GM12878 (cell line): ENCODE measurements at regions not wholly inside any gene's neighbourhood (a gene's known extent, or its start where the extent isn't known, plus 50 kb on each side); places are given as distances from the start of the nearest gene placed in this dataset.

ENCODE experiments used
- ATAC-seq: fragments of 200-7000 bp; cut with Tn5 transposase; 3 replicates; pipeline ENCODE4 v1.9.1; 2020; ENCODE audit warnings: mild to moderate bottlenecking, moderate library complexity
- BruUV-seq: library from RNA; stranded (reverse); fragments of 400-500 nt; replicated peaks from 2 replicates; lab custom pipeline; 2021; lab: Mats Ljungman, UMichigan
- CTCF ChIA-PET: fragments of 300-600 bp; sonication (Branson Sonifier 250); formaldehyde crosslinking; extraction: SDS; loops from one replicate; lab custom pipeline; 2021; ENCODE audit warnings: inconsistent platforms; lab: Yijun Ruan, JAX
- POLR2A ChIA-PET: fragments of 350-600 bp; formaldehyde crosslinking; extraction: SDS; loops from one replicate; lab custom pipeline; 2021; ENCODE audit warnings: inconsistent platforms; lab: Charles Lee
- RAD21 ChIA-PET: fragments of 300-600 bp; sonication (Branson Sonifier 250); formaldehyde crosslinking; loops from one replicate; lab custom pipeline; 2023; ENCODE audit warnings: antibody characterized with exemption; ENCODE audit not compliant: unreplicated experiment; lab: Charles Lee
- SMC1A ChIA-PET: fragments of 300-600 bp; sonication (Branson Sonifier 250); formaldehyde crosslinking; loops from one replicate; lab custom pipeline; 2023; ENCODE audit not compliant: unreplicated experiment, uncharacterized antibody; lab: Charles Lee
- DNase-seq: peaks from one replicate; pipeline ENCODE4 v3.0.0-alpha.2; 2011; ENCODE audit warnings: low read depth, low spot score
- FAIRE-seq: peaks from 3 replicates; lab custom pipeline; 2011; peaks lifted over from hg19 to GRCh38; lab: Jason Lieb, UNC
- H2AFZ ChIP-seq: 2 replicates; pipeline ENCODE4 v1.6.0; 2011; ENCODE audit warnings: low read depth, low read length, control low read depth; ENCODE audit not compliant: control insufficient read depth
- H3K27ac ChIP-seq: 2 replicates; pipeline ENCODE4 v1.5.1; 2011; ENCODE audit warnings: control low read depth; ENCODE audit not compliant: control insufficient read depth, insufficient read depth
- H3K27me3 ChIP-seq, 2 experiments: replicated peaks in 1 of 2; 2 replicates each; pipeline versions ENCODE4 v1.6.0 to v1.6.1; 2011; ENCODE audit warnings: low read length in 1 of 2; ENCODE audit not compliant: control insufficient read depth in 2 of 2, insufficient read depth in 2 of 2
- H3K36me3 ChIP-seq, 2 experiments: 2 replicates each; pipeline ENCODE4 v1.5.1; 2011; ENCODE audit warnings: low read length in 1 of 2; ENCODE audit not compliant: control insufficient read depth in 2 of 2, insufficient read depth in 2 of 2
- H3K4me1 ChIP-seq: 2 replicates; pipeline ENCODE4 v1.6.1; 2011; ENCODE audit warnings: mild to moderate bottlenecking, low read length, moderate library complexity, mixed read lengths; ENCODE audit not compliant: control insufficient read depth, insufficient read depth
- H3K4me2 ChIP-seq: 2 replicates; pipeline ENCODE4 v1.6.0; 2011; ENCODE audit warnings: control low read depth; ENCODE audit not compliant: control insufficient read depth, insufficient read depth
- H3K4me3 ChIP-seq: fragments of 200-600 bp; sonication (generic); 2 replicates; pipeline ENCODE4 v1.5.1; 2016
- H3K79me2 ChIP-seq: 2 replicates; pipeline ENCODE4 v1.6.0; 2011; ENCODE audit warnings: low read length; ENCODE audit not compliant: control insufficient read depth, insufficient read depth
- H3K9ac ChIP-seq: 2 replicates; pipeline ENCODE4 v1.8.0; 2011; ENCODE audit warnings: low read length, control low read depth, mixed read lengths; ENCODE audit not compliant: control insufficient read depth, insufficient read depth
- H3K9me3 ChIP-seq: replicated peaks from 3 replicates; pipeline ENCODE4 v1.5.1; 2011; ENCODE audit warnings: mild to moderate bottlenecking, low read length; ENCODE audit not compliant: control insufficient read depth, insufficient read depth
- H4K20me1 ChIP-seq: 2 replicates; pipeline ENCODE4 v1.6.0; 2011; ENCODE audit not compliant: control insufficient read depth, insufficient read depth
- IKZF2 ChIP-seq, 2 experiments: fragments of 450-650 bp; IDR thresholded peaks; 2 replicates each; pipeline ENCODE4 v1.6.1; 2017; ENCODE audit warnings: mild to moderate bottlenecking in 2 of 2, moderate library complexity in 2 of 2
- IRF3 ChIP-seq: fragments of 450-650 bp; IDR thresholded peaks from 2 replicates; pipeline ENCODE4 v1.6.1; 2014; ENCODE audit warnings: mild to moderate bottlenecking
- MYC ChIP-seq: IDR thresholded peaks from 2 replicates; pipeline ENCODE4 v1.6.1; 2011; ENCODE audit warnings: mild to moderate bottlenecking, low read length, moderate library complexity, inconsistent platforms; ENCODE audit not compliant: insufficient read depth, insufficient replicate concordance, insufficient read length, severe bottlenecking
- PAX5 ChIP-seq: IDR thresholded peaks from 2 replicates; pipeline ENCODE4 v1.6.1; 2011; ENCODE audit warnings: low read depth, low read length, borderline replicate concordance
- PAX8 ChIP-seq: fragments of 450-650 bp; IDR thresholded peaks from 2 replicates; pipeline ENCODE4 v1.6.1; 2017; ENCODE audit warnings: mild to moderate bottlenecking, moderate library complexity
- POLR2A ChIP-seq: IDR thresholded peaks from 2 replicates; pipeline ENCODE4 v1.6.1; 2011; ENCODE audit warnings: low read depth, mild to moderate bottlenecking, low read length
- POLR2AphosphoS2 ChIP-seq: IDR thresholded peaks from 2 replicates; pipeline ENCODE4 v1.6.1; 2011; ENCODE audit warnings: low read depth, mild to moderate bottlenecking, low read length, improper control_type of control experiment, moderate library complexity
- RAD51 ChIP-seq: fragments of 450-650 bp; IDR thresholded peaks from 2 replicates; pipeline ENCODE4 v1.6.1; 2016; ENCODE audit warnings: moderate library complexity, mild to moderate bottlenecking, inconsistent platforms
- RB1 ChIP-seq: fragments of 450-650 bp; formaldehyde crosslinking; IDR thresholded peaks from 2 replicates; pipeline ENCODE4 v1.6.1; 2017; ENCODE audit warnings: mild to moderate bottlenecking, borderline replicate concordance
- RBBP5 ChIP-seq: fragments of 200-600 bp; sonication (generic); conservative IDR thresholded peaks from 2 replicates; pipeline ENCODE4 v1.6.1; 2016
- USF2 ChIP-seq: IDR thresholded peaks from 2 replicates; pipeline ENCODE4 v1.6.1; 2011; ENCODE audit warnings: low read depth, low read length, improper control_type of control experiment, borderline replicate concordance
- in situ Hi-C: fragments of 300-500 bp; cut with MboI; formaldehyde crosslinking; loops from 9 replicates; pipeline ENCODE4 v1.14.3; 2018; ENCODE audit warnings: mixed read lengths
- intact Hi-C: fragments of 100-400 bp; cut with micrococcal nuclease; formaldehyde crosslinking; loops from one replicate; pipeline ENCODE4 v1.14.2; 2022; ENCODE audit not compliant: unreplicated experiment

- no peak for TF ChIP-seq RAD51
- TF ChIP-seq POLR2AphosphoS2 = no peak
- TF ChIP-seq PAX8 = no peak
- TF ChIP-seq RB1 = no peak
Measured at GRCh38 chr9:85112391-85112790, 442.9 kb downstream of the NTRK2 start (continued).

- Histone ChIP-seq H3K4me3 (no peak overlapping the region), H2AFZ (no peak overlapping the region), H3K79me2 (no peaks in the 10 kb centered on the region), H4K20me1 (no peaks in the 10 kb centered on the region), H3K4me2 (no peak overlapping the region), H3K27ac (no peak overlapping the region), H3K9me3 (no peaks in the 10 kb centered on the region; the same call in 2 of the 3 replicates), H3K36me3 (no peaks in the 10 kb centered on the region), H3K9ac (no peak overlapping the region), H3K4me1 (no peaks in the 10 kb centered on the region), H3K27me3 (no peaks in the 10 kb centered on the region; a peak in 1 of 4 replicates)
- CTCF ChIA-PET = interaction anchor here (1.0 to 1.2 kb wide), 2 partner anchors 10 to 11 kb away, joined by 3 to 4 read pairs; no protein-coding TSS in a partner anchor
- SMC1A ChIA-PET = interaction anchor here (0.8 to 2.0 kb wide), 3 partner anchors 29 to 500 kb away, joined by 3 to 6 read pairs (median 4); no protein-coding TSS in a partner anchor
- ATAC-seq (no peak), FAIRE-seq (no peak), DNase-seq (no peak)
- in situ Hi-C loops (no loop called here), intact Hi-C loops (no loop called here)
- POLR2A ChIA-PET = no interaction called here
- TF ChIP-seq PAX5 (no peak), POLR2A (no peak), USF2 (no peak), IRF3 (no peak), MYC (no peak), IKZF2 (IDR thresholded peaks at IDR 0.05) (no peak), RBBP5 (no peak)
- BruUV-seq = no TSS peak
- RAD21 ChIA-PET = interaction anchor here (1.7 kb wide), 1 partner anchor 501 kb away, joined by 5 read pairs; no protein-coding TSS in a partner anchor
Measured at GRCh38 chr9:85108746-85109145, 439.2 kb downstream of the NTRK2 start.
